ENCODE measurements at regions not wholly inside any gene's neighbourhood (a gene's known extent, or its start where the extent isn't known, plus 50 kb on each side); places are given as distances from the start of the nearest gene placed in this dataset.

DNA sequence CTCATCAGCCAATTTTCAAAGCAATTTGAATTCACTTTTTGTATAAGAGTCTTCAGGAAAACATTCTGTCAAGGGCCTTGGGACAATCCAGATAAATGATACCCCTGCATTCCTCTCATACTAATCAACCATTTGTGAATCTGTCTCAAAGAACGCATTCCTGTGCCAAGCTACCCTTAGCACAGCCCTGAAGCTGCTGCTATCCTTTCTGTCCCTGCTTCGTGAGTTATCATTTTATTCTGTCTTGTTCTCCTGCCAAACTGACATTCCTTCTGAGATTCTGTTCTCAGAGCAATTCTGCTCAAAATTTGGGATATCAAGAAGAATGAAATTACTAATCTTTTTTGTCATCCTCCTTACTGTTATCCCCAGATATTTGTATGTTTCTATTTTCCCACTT is 213.9 kb upstream of the STXBP5 start:
- ATAC-seq, result no peak
- peaks cover 1% of the 10 kb centered on the region for H3K4me1 ChIP-seq (ENCODE audit: control insufficient read depth, insufficient read depth, low read length)
- BruUV-seq (replicated peaks), result no TSS peak
- ChIA-PET CTCF (no interaction called here), POLR2A (interaction anchor here (0.6 kb wide), 1 partner anchor 29 kb away, joined by 3 read pairs; no protein-coding TSS in a partner anchor)
- no peaks in the 10 kb centered on the region for H3K27me3 ChIP-seq (ENCODE audit: control insufficient read depth, insufficient read depth, low read length)
- intact Hi-C loops (cut with micrococcal nuclease; ENCODE audit: unreplicated experiment) (no loop called here), in situ Hi-C loops (cut with HindIII; ENCODE audit: low pct_unique_long_range_greater_than_20kb, low sequenced_read_pairs) (no loop called here)
- H3K27ac ChIP-seq (ENCODE audit: low read length), result peak overlapping the region; percentile 53; the same call in 1 of the 2 replicates
- no peaks in the 10 kb centered on the region for H3K36me3 ChIP-seq (ENCODE audit: control insufficient read depth, insufficient read depth, low read length)
- H3K4me3 ChIP-seq (ENCODE audit: low read depth in 2 of 2, low read length in 2 of 2), result no peak overlapping the region
- DNase-seq (ENCODE audit: low read depth, low spot score), result no peak
- H3K9me3 ChIP-seq (ENCODE audit: control insufficient read depth, insufficient read depth, low read depth, low read length), result no peaks in the 10 kb centered on the region
- no peak for TF ChIP-seq SIN3A (IDR thresholded peaks at IDR 0.05; ENCODE audit: borderline replicate concordance, insufficient read depth, low read depth, low read length)

DNA sequence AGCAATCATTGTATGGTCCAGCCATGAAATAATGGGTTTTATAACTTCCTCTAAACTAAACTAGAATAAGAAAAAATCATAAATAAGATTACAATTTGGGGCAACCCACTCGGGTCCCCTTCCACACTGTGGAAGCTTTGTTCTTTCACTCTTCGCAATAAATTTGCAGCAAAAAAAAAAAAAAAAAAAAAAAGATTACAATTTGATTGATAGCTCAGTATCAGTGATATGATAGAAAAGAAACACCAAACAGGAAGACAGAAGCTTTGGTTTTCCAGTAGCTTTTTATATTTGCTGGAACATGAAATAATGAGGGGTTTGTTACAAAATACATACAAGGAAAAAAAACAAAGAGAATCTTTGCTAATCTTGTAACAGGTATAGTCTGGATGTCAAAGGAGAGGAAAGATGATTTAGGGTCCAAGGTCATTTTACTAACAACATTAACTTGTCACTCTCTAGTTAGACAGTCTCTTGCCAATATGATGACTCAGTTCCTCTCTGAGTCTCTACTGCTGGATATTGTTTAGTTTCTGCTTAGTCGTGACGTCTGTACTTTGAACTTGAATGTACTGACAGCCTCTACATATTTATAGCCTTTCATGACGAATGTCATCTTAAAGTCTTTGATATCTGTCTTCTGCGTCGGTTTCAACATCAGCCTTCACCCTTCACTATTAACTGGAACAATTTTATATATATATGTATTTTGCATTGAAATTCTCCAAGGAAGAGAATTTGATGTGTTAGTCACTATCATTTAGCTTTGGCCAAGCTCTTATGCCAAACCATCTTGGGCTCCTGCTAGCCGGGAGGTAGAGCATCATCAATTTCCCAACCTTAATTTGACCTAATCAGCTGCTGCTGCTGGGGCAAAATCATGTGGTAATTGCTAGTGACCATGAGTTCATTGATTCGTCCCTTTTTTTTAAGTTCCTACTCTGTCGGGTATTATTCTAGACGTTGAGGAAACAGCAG is 213.1 kb upstream of the STXBP5 start:
- ChIA-PET CTCF (no interaction called here), POLR2A (interaction anchor here (0.6 kb wide), 1 partner anchor 30 kb away, joined by 3 read pairs; no protein-coding TSS in a partner anchor)
- no peaks in the 10 kb centered on the region for H3K36me3 ChIP-seq (ENCODE audit: control insufficient read depth, insufficient read depth, low read length)
- H3K27me3 ChIP-seq (ENCODE audit: control insufficient read depth, insufficient read depth, low read length), result no peaks in the 10 kb centered on the region
- peak overlapping the region; percentile 53; the same call in 1 of the 2 replicates for H3K27ac ChIP-seq (ENCODE audit: low read length)
- intact Hi-C loops (cut with micrococcal nuclease; ENCODE audit: unreplicated experiment) (no loop called here), in situ Hi-C loops (cut with HindIII; ENCODE audit: low pct_unique_long_range_greater_than_20kb, low sequenced_read_pairs) (no loop called here)
- H3K4me3 ChIP-seq (ENCODE audit: low read depth in 2 of 2, low read length in 2 of 2), result no peak overlapping the region
- no peak for TF ChIP-seq SIN3A (IDR thresholded peaks at IDR 0.05; ENCODE audit: borderline replicate concordance, insufficient read depth, low read depth, low read length)
- TF ChIP-seq CTCF (IDR thresholded peaks at IDR 0.05), result no peak
- no peak for TF ChIP-seq POLR2AphosphoS5 (IDR thresholded peaks at IDR 0.05; ENCODE audit: low read depth, low read length)
- TF ChIP-seq, protein P1, sequence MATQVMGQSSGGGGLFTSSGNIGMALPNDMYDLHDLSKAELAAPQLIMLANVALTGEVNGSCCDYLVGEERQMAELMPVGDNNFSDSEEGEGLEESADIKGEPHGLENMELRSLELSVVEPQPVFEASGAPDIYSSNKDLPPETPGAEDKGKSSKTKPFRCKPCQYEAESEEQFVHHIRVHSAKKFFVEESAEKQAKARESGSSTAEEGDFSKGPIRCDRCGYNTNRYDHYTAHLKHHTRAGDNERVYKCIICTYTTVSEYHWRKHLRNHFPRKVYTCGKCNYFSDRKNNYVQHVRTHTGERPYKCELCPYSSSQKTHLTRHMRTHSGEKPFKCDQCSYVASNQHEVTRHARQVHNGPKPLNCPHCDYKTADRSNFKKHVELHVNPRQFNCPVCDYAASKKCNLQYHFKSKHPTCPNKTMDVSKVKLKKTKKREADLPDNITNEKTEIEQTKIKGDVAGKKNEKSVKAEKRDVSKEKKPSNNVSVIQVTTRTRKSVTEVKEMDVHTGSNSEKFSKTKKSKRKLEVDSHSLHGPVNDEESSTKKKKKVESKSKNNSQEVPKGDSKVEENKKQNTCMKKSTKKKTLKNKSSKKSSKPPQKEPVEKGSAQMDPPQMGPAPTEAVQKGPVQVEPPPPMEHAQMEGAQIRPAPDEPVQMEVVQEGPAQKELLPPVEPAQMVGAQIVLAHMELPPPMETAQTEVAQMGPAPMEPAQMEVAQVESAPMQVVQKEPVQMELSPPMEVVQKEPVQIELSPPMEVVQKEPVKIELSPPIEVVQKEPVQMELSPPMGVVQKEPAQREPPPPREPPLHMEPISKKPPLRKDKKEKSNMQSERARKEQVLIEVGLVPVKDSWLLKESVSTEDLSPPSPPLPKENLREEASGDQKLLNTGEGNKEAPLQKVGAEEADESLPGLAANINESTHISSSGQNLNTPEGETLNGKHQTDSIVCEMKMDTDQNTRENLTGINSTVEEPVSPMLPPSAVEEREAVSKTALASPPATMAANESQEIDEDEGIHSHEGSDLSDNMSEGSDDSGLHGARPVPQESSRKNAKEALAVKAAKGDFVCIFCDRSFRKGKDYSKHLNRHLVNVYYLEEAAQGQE (IDR thresholded peaks at IDR 0.05; ENCODE audit: insufficient read depth in 1 of 2, low read depth in 2 of 2, low read length in 1 of 2), result no peak
- no peak for TF ChIP-seq TCF7L2 (IDR thresholded peaks at IDR 0.05; ENCODE audit: low read depth, low read length)
- BruUV-seq (replicated peaks), result no TSS peak
- H3K4me1 ChIP-seq (ENCODE audit: control insufficient read depth, insufficient read depth, low read length), result no peaks in the 10 kb centered on the region
- DNase-seq (ENCODE audit: low read depth, low spot score), result peak; percentile 50
- ATAC-seq, result no peak
- H3K9me3 ChIP-seq (ENCODE audit: control insufficient read depth, insufficient read depth, low read depth, low read length), result no peaks in the 10 kb centered on the region

GRCh38 chr6:146997062-146997461 is 207.2 kb upstream of the STXBP5 start:
- H3K27ac ChIP-seq (ENCODE audit: low read length), result no peak overlapping the region
- in situ Hi-C loops (cut with HindIII; ENCODE audit: low pct_unique_long_range_greater_than_20kb, low sequenced_read_pairs), result no loop called here
- BruUV-seq (replicated peaks), result no TSS peak
- no peak overlapping the region for H3K4me3 ChIP-seq (ENCODE audit: low read depth in 2 of 2, low read length in 2 of 2)
- no peaks in the 10 kb centered on the region for H3K36me3 ChIP-seq (ENCODE audit: control insufficient read depth, insufficient read depth, low read length)
- POLR2A ChIA-PET, result interaction anchor here (0.7 kb wide), 1 partner anchor 202 kb away, joined by 3 read pairs; no protein-coding TSS in a partner anchor
- H3K4me1 ChIP-seq (ENCODE audit: control insufficient read depth, insufficient read depth, low read length), result peaks cover 10% of the 10 kb centered on the region; the same call in 1 of the 2 replicates
- DNase-seq (ENCODE audit: low read depth, low spot score) (no peak), ATAC-seq (no peak)
- intact Hi-C loops (cut with micrococcal nuclease; ENCODE audit: unreplicated experiment), result no loop called here
- no peaks in the 10 kb centered on the region for H3K9me3 ChIP-seq (ENCODE audit: control insufficient read depth, insufficient read depth, low read depth, low read length)
- no peaks in the 10 kb centered on the region for H3K27me3 ChIP-seq (ENCODE audit: control insufficient read depth, insufficient read depth, low read length)
- CTCF ChIA-PET, result no interaction called here
- TF ChIP-seq, protein P1 (IDR thresholded peaks at IDR 0.05; ENCODE audit: insufficient read depth in 1 of 2, low read depth in 2 of 2, low read length in 1 of 2), result no peak
- no peak for TF ChIP-seq POLR2AphosphoS5 (IDR thresholded peaks at IDR 0.05; ENCODE audit: low read depth, low read length)
- no peak for TF ChIP-seq CTCF (IDR thresholded peaks at IDR 0.05)
- no peak for TF ChIP-seq TCF7L2 (IDR thresholded peaks at IDR 0.05; ENCODE audit: low read depth, low read length)
- TF ChIP-seq SIN3A (IDR thresholded peaks at IDR 0.05; ENCODE audit: borderline replicate concordance, insufficient read depth, low read depth, low read length), result no peak
